CD4-positive, alpha-beta memory T cell (primary cell): ENCODE measurements at regions not wholly inside any gene's neighbourhood (a gene's known extent, or its start where the extent isn't known, plus 50 kb on each side); places are given as distances from the start of the nearest gene placed in this dataset.

Experiments used
- CTCF ChIA-PET: fragments of 350-600 bp; sonication (Branson Sonifier 250); formaldehyde crosslinking; loops from one replicate; lab custom pipeline; 2021; ENCODE audit warnings: inconsistent platforms; ENCODE audit not compliant: partially characterized antibody; lab: Charles Lee
- POLR2A ChIA-PET: fragments of 350-600 bp; sonication (Branson Sonifier 250); formaldehyde crosslinking; loops from one replicate; lab custom pipeline; 2021; ENCODE audit not compliant: partially characterized antibody; lab: Charles Lee
- DNase-seq, 5 donors: peaks; one replicate each; pipeline versions ENCODE4 v3.0.0 to v3.0.0-alpha.2; 2020 to 2022; ENCODE audit warnings: mixed read lengths in 1 of 5
- H3K27ac ChIP-seq: one replicate; pipeline ENCODE4 v1.7.0; 2013; ENCODE audit warnings: low read depth, low read length
- H3K27me3 ChIP-seq: 2 replicates; pipeline ENCODE4 v1.7.0; 2013; ENCODE audit warnings: mild to moderate bottlenecking, low read length, moderate library complexity; ENCODE audit not compliant: insufficient read depth
- H3K36me3 ChIP-seq: 2 replicates; pipeline ENCODE4 v1.7.0; 2013; ENCODE audit warnings: mild to moderate bottlenecking, low read length, moderate library complexity; ENCODE audit not compliant: insufficient read depth
- H3K4me1 ChIP-seq: 2 replicates; pipeline ENCODE4 v1.7.0; 2013; ENCODE audit warnings: mild to moderate bottlenecking, low read length, moderate library complexity; ENCODE audit not compliant: insufficient read depth
- H3K4me3 ChIP-seq, 2 donors: one replicate each; pipeline ENCODE4 v1.7.0; 2013; ENCODE audit warnings: low read length in 2 of 2, mild to moderate bottlenecking in 1 of 2
- H3K9me3 ChIP-seq, 2 donors: one replicate each; pipeline ENCODE4 v1.7.0; 2013; ENCODE audit warnings: low read length in 2 of 2, control low read depth in 1 of 2; ENCODE audit not compliant: control insufficient read depth in 1 of 2
- H3K27ac Mint-ChIP-seq, 7 donors: one replicate each; pipeline ENCODE4 v1.8.0; 2020 to 2021; ENCODE audit warnings: mixed read lengths in 7 of 7, mild to moderate bottlenecking in 6 of 7, inconsistent platforms in 3 of 7, moderate library complexity in 3 of 7
- H3K27me3 Mint-ChIP-seq, 2 donors: one replicate each; pipeline ENCODE4 v1.8.0; 2020 to 2021; ENCODE audit warnings: mixed read lengths in 2 of 2
- H3K36me3 Mint-ChIP-seq, 2 donors: one replicate each; pipeline ENCODE4 v1.8.0; 2020 to 2021; ENCODE audit warnings: mixed read lengths in 2 of 2, inconsistent platforms in 1 of 2, mild to moderate bottlenecking in 1 of 2
- H3K4me1 Mint-ChIP-seq, 4 donors: one replicate each; pipeline ENCODE4 v1.8.0; 2020 to 2021; ENCODE audit warnings: mixed read lengths in 4 of 4, mild to moderate bottlenecking in 1 of 4
- H3K4me3 Mint-ChIP-seq, 8 donors: one replicate each; pipeline ENCODE4 v1.8.0; 2020 to 2021; ENCODE audit warnings: mixed read lengths in 8 of 8, mild to moderate bottlenecking in 7 of 8, moderate library complexity in 6 of 8, inconsistent platforms in 3 of 8
- H3K9me3 Mint-ChIP-seq, 8 donors: one replicate each; pipeline ENCODE4 v1.8.0; 2020 to 2021; ENCODE audit warnings: mixed read lengths in 8 of 8, mild to moderate bottlenecking in 5 of 8, inconsistent platforms in 3 of 8, moderate library complexity in 1 of 8
- intact Hi-C: fragments of 100-400 bp; cut with micrococcal nuclease; formaldehyde crosslinking; loops from one replicate; pipeline ENCODE4 v1.15.1; 2023

GRCh38 chr1:97006044-97006661 lies 284.6 kb downstream of the PTBP2 start:
- H3K9me3 ChIP-seq, result no peaks in the 10 kb centered on the region
- H3K4me3 Mint-ChIP-seq, result no peak overlapping the region
- H3K4me1 Mint-ChIP-seq, result no peaks in the 10 kb centered on the region
- no peaks in the 10 kb centered on the region for H3K36me3 ChIP-seq
- ChIA-PET POLR2A (no interaction called here), CTCF (interaction anchor here (1.4 to 1.8 kb wide), 2 partner anchors 10 to 25 kb away, joined by 3 to 4 read pairs; no protein-coding TSS in a partner anchor)
- peaks cover 0 to 6% of the 10 kb centered on the region in 2 donors for H3K27me3 Mint-ChIP-seq
- DNase-seq, result no peak
- no peak overlapping the region for H3K27ac Mint-ChIP-seq
- H3K27me3 ChIP-seq, result no peaks in the 10 kb centered on the region
- H3K36me3 Mint-ChIP-seq, result no peaks in the 10 kb centered on the region
- H3K27ac ChIP-seq, result no peak overlapping the region
- intact Hi-C loops, result no loop called here
- no peak overlapping the region for H3K4me3 ChIP-seq
- peaks cover 0 to 2% (median 0%) of the 10 kb centered on the region in 8 donors for H3K9me3 Mint-ChIP-seq
- no peaks in the 10 kb centered on the region for H3K4me1 ChIP-seq

GRCh38 chr1:97007840-97008604 lies 286.4 kb downstream of the PTBP2 start:
- no peak overlapping the region for H3K4me3 ChIP-seq
- H3K36me3 Mint-ChIP-seq, result no peaks in the 10 kb centered on the region
- H3K9me3 ChIP-seq, result no peaks in the 10 kb centered on the region
- H3K9me3 Mint-ChIP-seq, result peaks cover 0 to 2% (median 0%) of the 10 kb centered on the region in 8 donors
- H3K27me3 ChIP-seq, result no peaks in the 10 kb centered on the region
- no peaks in the 10 kb centered on the region for H3K4me1 ChIP-seq
- intact Hi-C loops, result no loop called here
- ChIA-PET POLR2A (no interaction called here), CTCF (no interaction called here)
- no peak overlapping the region for H3K27ac ChIP-seq
- no peaks in the 10 kb centered on the region for H3K36me3 ChIP-seq
- no peaks in the 10 kb centered on the region for H3K4me1 Mint-ChIP-seq
- peaks cover 0 to 6% of the 10 kb centered on the region in 2 donors for H3K27me3 Mint-ChIP-seq
- H3K27ac Mint-ChIP-seq, result no peak overlapping the region
- no peak for DNase-seq
- no peak overlapping the region for H3K4me3 Mint-ChIP-seq

- H3K9me3 ChIP-seq, result no peaks in the 10 kb centered on the region
- no peaks in the 10 kb centered on the region for H3K4me1 Mint-ChIP-seq
- no peaks in the 10 kb centered on the region for H3K4me1 ChIP-seq
- H3K27me3 Mint-ChIP-seq, result peaks cover 0 to 6% of the 10 kb centered on the region in 2 donors
- H3K36me3 Mint-ChIP-seq, result no peaks in the 10 kb centered on the region
- no peaks in the 10 kb centered on the region for H3K27me3 ChIP-seq
- H3K27ac ChIP-seq, result no peak overlapping the region
- H3K4me3 ChIP-seq, result no peak overlapping the region
- ChIA-PET CTCF (no interaction called here), POLR2A (no interaction called here)
- H3K27ac Mint-ChIP-seq, result no peak overlapping the region
- H3K9me3 Mint-ChIP-seq, result no peaks in the 10 kb centered on the region
- no peak overlapping the region for H3K4me3 Mint-ChIP-seq
- DNase-seq, result no peak
- no peaks in the 10 kb centered on the region for H3K36me3 ChIP-seq
- intact Hi-C loops, result no loop called here
Observed at GRCh38 chr1:97010566-97011264, 289.1 kb downstream of the PTBP2 start.

GRCh38 chr1:97013136-97013535 lies 291.6 kb downstream of the PTBP2 start:
- CTCF ChIA-PET, result interaction anchor here (0.9 kb wide), 1 partner anchor 9 kb away, joined by 3 read pairs; no protein-coding TSS in a partner anchor
- Histone ChIP-seq H3K27me3 (no peaks in the 10 kb centered on the region), H3K4me1 (no peaks in the 10 kb centered on the region), H3K36me3 (no peaks in the 10 kb centered on the region), H3K4me3 (no peak overlapping the region), H3K9me3 (no peaks in the 10 kb centered on the region), H3K27ac (no peak overlapping the region)
- Mint-ChIP-seq H3K4me3 (no peak overlapping the region), H3K9me3 (peaks cover 0 to 3% (median 0%) of the 10 kb centered on the region in 8 donors), H3K4me1 (no peaks in the 10 kb centered on the region), H3K27me3 (peaks cover 1 to 4% of the 10 kb centered on the region in 2 donors), H3K36me3 (no peaks in the 10 kb centered on the region), H3K27ac (no peak overlapping the region)
- no peak for DNase-seq
- intact Hi-C loops, result no loop called here
- POLR2A ChIA-PET, result no interaction called here

GRCh38 chr1:97013941-97014340 lies 292.4 kb downstream of the PTBP2 start:
- no peaks in the 10 kb centered on the region for H3K9me3 ChIP-seq
- ChIA-PET CTCF (no interaction called here), POLR2A (no interaction called here)
- H3K4me3 ChIP-seq, result no peak overlapping the region
- no peaks in the 10 kb centered on the region for H3K4me1 Mint-ChIP-seq
- DNase-seq, result no peak
- no peaks in the 10 kb centered on the region for H3K36me3 ChIP-seq
- no peak overlapping the region for H3K4me3 Mint-ChIP-seq
- H3K27me3 Mint-ChIP-seq, result peaks cover 1 to 2% of the 10 kb centered on the region in 2 donors
- intact Hi-C loops, result no loop called here
- H3K27ac Mint-ChIP-seq, result no peak overlapping the region
- H3K36me3 Mint-ChIP-seq, result no peaks in the 10 kb centered on the region
- no peaks in the 10 kb centered on the region for H3K4me1 ChIP-seq
- H3K9me3 Mint-ChIP-seq, result peaks cover 0 to 5% (median 0%) of the 10 kb centered on the region in 8 donors
- no peaks in the 10 kb centered on the region for H3K27me3 ChIP-seq
- no peak overlapping the region for H3K27ac ChIP-seq

- intact Hi-C loops, result no loop called here
- peaks cover 1 to 2% of the 10 kb centered on the region in 2 donors for H3K27me3 Mint-ChIP-seq
- no peaks in the 10 kb centered on the region for H3K36me3 Mint-ChIP-seq
- Histone ChIP-seq H3K4me3 (no peak overlapping the region), H3K4me1 (no peaks in the 10 kb centered on the region), H3K36me3 (no peaks in the 10 kb centered on the region), H3K27me3 (no peaks in the 10 kb centered on the region), H3K27ac (no peak overlapping the region), H3K9me3 (no peaks in the 10 kb centered on the region)
- DNase-seq, result no peak
- no peak overlapping the region for H3K27ac Mint-ChIP-seq
- ChIA-PET CTCF (no interaction called here), POLR2A (no interaction called here)
- peaks cover 0 to 5% (median 0%) of the 10 kb centered on the region in 8 donors for H3K9me3 Mint-ChIP-seq
- H3K4me3 Mint-ChIP-seq, result no peak overlapping the region
- no peaks in the 10 kb centered on the region for H3K4me1 Mint-ChIP-seq
Observed at GRCh38 chr1:97014426-97014825, 292.8 kb downstream of the PTBP2 start.

- Histone ChIP-seq H3K36me3 (no peaks in the 10 kb centered on the region), H3K4me1 (no peaks in the 10 kb centered on the region), H3K27ac (no peak overlapping the region), H3K4me3 (no peak overlapping the region), H3K9me3 (no peaks in the 10 kb centered on the region), H3K27me3 (no peaks in the 10 kb centered on the region)
- Mint-ChIP-seq H3K9me3 (peaks cover 0 to 5% (median 0%) of the 10 kb centered on the region in 8 donors), H3K4me1 (no peaks in the 10 kb centered on the region), H3K4me3 (no peak overlapping the region), H3K36me3 (no peaks in the 10 kb centered on the region), H3K27ac (no peak overlapping the region), H3K27me3 (peaks cover 1 to 3% of the 10 kb centered on the region in 2 donors)
- intact Hi-C loops, result no loop called here
- ChIA-PET POLR2A (no interaction called here), CTCF (no interaction called here)
- no peak for DNase-seq
Observed at GRCh38 chr1:97017895-97018294, 296.3 kb downstream of the PTBP2 start.
